WI38 (cell line): ENCODE measurements at regions not wholly inside any gene's neighbourhood (a gene's known extent, or its start where the extent isn't known, plus 50 kb on each side); places are given as distances from the start of the nearest gene placed in this dataset.

Experiments
- H3K4me3 ChIP-seq: 2 replicates; pipeline ENCODE4 v1.5.1; 2011; ENCODE audit warnings: low read depth, mild to moderate bottlenecking, control low read depth, low read length
- TF ChIP-seq, protein P1 (sequence below): IDR thresholded peaks from 2 replicates; pipeline ENCODE4 v1.5.1; 2012; ENCODE audit warnings: low read depth, mild to moderate bottlenecking, control low read depth, low read length

DNA sequence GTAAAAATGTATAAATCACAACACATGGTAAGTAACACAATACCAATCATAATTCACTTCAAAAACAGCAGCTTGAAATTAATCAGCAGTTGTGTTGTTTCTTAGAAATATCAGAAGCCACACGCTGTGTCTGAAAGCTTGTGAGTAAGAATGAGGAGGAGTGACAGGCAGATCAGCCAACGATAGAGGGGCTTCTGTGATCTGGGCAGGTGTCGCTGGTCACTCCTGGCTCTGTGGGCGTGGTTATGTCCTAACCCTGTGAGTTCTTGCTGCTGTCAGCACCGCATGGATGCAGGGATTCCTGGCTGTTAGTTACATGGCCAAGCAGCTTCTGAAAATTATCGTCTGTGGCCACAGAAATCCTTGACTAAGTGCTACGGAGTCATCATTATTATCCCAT, 123.4 kb downstream of the SLC25A47 start:
- TF ChIP-seq, protein P1, sequence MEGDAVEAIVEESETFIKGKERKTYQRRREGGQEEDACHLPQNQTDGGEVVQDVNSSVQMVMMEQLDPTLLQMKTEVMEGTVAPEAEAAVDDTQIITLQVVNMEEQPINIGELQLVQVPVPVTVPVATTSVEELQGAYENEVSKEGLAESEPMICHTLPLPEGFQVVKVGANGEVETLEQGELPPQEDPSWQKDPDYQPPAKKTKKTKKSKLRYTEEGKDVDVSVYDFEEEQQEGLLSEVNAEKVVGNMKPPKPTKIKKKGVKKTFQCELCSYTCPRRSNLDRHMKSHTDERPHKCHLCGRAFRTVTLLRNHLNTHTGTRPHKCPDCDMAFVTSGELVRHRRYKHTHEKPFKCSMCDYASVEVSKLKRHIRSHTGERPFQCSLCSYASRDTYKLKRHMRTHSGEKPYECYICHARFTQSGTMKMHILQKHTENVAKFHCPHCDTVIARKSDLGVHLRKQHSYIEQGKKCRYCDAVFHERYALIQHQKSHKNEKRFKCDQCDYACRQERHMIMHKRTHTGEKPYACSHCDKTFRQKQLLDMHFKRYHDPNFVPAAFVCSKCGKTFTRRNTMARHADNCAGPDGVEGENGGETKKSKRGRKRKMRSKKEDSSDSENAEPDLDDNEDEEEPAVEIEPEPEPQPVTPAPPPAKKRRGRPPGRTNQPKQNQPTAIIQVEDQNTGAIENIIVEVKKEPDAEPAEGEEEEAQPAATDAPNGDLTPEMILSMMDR, result no peak
- no peak overlapping the region for H3K4me3 ChIP-seq

DNA sequence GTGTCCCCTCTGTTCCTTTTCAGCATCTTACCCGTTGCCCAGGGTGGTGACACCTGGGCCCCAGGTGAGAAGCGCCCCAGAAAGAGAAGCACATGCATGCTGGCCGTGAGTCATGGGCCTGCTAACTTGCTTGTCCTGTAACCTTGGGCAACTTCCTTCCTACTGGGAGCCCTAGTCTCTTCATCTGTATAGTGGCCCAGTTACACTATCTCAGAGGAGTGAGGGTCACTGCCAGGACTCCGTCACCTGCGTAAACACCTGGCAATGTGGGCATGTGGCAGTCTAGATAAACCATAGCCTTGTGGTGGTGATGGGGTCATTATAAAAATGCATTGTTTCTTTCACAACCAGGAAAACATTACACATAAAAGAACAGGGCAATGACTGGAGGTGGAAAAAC, 125.2 kb downstream of the SLC25A47 start:
- H3K4me3 ChIP-seq, result no peak overlapping the region
- TF ChIP-seq, protein P1, result no peak

DNA sequence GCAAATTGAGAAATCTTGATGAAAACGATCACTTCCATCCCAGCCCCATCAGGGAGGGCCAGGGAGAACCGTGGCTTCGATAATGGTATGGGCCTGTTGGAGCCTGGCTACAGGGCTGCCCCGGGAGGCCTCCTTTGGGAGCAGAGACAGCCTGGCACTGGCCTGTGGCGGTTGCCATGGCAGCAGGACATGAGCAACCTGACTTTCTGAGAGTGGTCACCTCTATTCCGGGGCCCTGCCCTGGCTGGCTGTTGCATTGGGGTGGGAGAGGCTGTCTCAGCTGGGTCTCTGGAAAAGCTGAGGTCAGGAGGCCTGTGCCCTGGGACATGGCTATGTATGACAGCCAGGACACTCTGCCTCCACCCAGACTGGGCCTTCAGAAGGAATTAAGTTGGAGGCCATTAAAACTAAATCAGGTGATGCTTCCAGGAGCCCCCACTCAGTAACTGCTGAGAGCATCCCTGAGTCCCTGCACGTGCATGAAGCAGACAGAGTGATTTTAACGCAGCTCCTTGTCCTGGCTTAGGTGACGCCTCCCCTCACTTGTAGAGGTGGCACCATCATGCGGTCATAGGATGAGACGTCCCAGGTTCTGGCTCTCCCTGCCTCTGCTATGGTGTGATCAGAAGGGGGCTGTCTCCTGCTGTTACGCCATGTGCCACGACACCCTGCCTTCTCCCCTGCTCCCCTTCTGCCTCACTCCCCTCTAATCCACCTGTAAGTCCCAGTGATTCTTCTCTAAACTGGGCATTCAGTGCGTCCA, 126.3 kb downstream of the SLC25A47 start:
- TF ChIP-seq, protein P1, result no peak

DNA sequence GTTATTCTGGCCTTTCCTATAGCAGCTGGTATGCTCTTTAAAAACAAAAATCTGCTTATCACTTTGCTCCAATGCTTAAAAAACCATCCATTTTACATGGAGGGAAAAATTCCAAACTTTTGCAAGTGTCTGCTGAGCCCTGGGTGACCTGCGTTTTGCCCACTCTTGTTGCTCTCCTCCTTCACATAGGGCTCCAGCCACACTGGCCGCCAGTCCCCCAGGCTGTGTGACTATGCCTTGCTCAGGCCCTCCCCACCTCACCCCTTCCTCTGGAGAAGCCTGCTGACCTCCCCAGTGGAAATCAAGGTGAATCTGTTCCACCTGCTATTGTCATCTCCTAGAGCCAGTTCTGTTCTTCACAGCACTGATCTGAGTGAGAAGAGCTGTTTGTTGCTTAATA, 126.9 kb downstream of the SLC25A47 start:
- H3K4me3 ChIP-seq, result no peak overlapping the region
- TF ChIP-seq, protein P1, result no peak

More for the DNA sequence above, 126.3 kb downstream of the SLC25A47 start:
- no peak overlapping the region for H3K4me3 ChIP-seq

DNA sequence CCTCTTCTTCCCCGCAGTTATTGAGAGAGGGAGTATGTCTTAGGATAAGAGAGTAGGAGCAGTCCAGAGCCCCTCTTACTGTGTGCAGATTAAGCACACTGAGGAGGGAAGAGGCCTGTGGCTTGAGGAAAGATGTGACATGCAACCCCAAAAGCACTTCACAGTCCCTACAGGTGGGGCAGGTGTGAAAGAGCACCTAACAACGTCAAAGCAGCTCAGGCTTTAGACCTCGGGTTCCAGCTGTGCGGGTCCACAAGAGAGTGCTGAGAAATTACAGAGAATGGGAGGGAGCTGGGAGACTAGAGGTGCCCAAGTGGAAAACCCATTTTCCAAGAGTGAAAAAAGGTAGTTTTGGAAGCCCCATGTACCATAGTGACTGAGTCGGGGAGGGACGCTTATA, 127.6 kb downstream of the SLC25A47 start:
- no peak overlapping the region for H3K4me3 ChIP-seq
- TF ChIP-seq, protein P1, result no peak

DNA sequence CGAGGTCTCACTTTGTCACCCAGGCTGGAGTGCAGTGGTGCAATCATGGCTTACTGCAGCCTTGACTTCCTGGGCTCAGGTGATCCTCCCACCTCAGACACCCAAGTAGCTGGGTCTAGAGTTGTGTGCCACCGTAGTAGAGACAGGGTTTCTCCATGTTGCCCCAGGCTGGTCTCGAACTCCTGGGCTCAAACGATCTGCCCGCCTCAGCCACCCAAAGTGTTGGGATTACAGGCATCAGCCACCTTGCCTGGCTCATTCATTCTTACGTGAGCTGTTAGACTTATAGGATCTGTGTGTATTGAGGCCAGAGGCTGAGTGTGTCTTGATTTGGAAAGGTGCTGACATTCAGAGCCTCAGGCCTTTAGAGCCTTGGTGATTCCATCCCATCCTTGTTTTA, 128.1 kb downstream of the SLC25A47 start:
- TF ChIP-seq, protein P1, result no peak
- H3K4me3 ChIP-seq, result no peak overlapping the region

DNA sequence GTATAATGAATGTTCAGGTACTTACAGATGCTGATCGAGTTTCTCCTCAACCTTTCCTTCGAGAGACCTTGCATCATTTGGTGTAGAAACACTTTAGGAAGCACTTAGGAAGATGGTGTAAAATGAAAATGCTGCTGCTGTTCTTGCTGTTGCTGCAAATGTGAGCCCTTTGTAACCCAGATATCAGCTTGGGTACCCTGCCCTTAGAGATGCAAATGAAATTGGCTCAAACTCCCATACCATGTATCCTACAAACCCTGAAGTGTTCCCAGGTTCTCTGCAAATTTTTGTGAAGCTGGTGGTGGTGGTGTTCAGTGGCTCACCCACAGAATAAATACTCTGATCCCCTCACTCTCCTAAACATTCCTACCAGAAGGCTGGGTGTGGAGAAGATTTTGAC, 130.8 kb downstream of the SLC25A47 start:
- H3K4me3 ChIP-seq, result no peak overlapping the region

More for the DNA sequence above, 130.8 kb downstream of the SLC25A47 start:
- TF ChIP-seq, protein P1, result no peak
